A673 (cell line): ENCODE measurements at regions not wholly inside any gene's neighbourhood (a gene's known extent, or its start where the extent isn't known, plus 50 kb on each side); places are given as distances from the start of the nearest gene placed in this dataset.

Source experiments
- BruUV-seq: library from RNA; stranded (reverse); fragments of 400-500 nt; replicated peaks from 2 replicates; lab custom pipeline; 2021; lab: Mats Ljungman, UMichigan
- CTCF ChIA-PET: fragments of 300-600 bp; sonication (Branson Sonifier 250); formaldehyde crosslinking; loops from one replicate; lab custom pipeline; 2022; ENCODE audit warnings: antibody characterized with exemption; lab: Charles Lee
- POLR2A ChIA-PET: fragments of 300-600 bp; sonication (Branson Sonifier 250); formaldehyde crosslinking; loops from one replicate; lab custom pipeline; 2022; ENCODE audit warnings: antibody characterized with exemption; ENCODE audit not compliant: low non-redundant PET; lab: Charles Lee
- DNase-seq: peaks from one replicate; pipeline ENCODE4 v3.0.0-alpha.2; 2015; ENCODE audit warnings: low spot score
- H3K27ac ChIP-seq: fragments of 200-600 bp; sonication (generic); 2 replicates; pipeline ENCODE4 v1.5.1; 2016; ENCODE audit warnings: mixed run types, low read depth, mild to moderate bottlenecking, mixed read lengths, antibody characterized with exemption, low read length; ENCODE audit not compliant: poor library complexity, severe bottlenecking
- H3K27me3 ChIP-seq: fragments of 200-600 bp; sonication (generic); replicated peaks from 2 replicates; pipeline ENCODE4 v1.6.1; 2017; ENCODE audit warnings: mixed run types, low read depth, mild to moderate bottlenecking, mixed read lengths, antibody characterized with exemption, low read length; ENCODE audit not compliant: insufficient read depth, poor library complexity
- H3K36me3 ChIP-seq: fragments of 200-600 bp; sonication (generic); 2 replicates; pipeline ENCODE4 v1.6.1; 2016; ENCODE audit warnings: mixed run types, mild to moderate bottlenecking, mixed read lengths, antibody characterized with exemption, low read length; ENCODE audit not compliant: insufficient read depth, poor library complexity, severe bottlenecking
- H3K4me1 ChIP-seq: fragments of 200-600 bp; sonication (generic); 2 replicates; pipeline ENCODE4 v1.6.1; 2017; ENCODE audit warnings: mixed run types, mild to moderate bottlenecking, mixed read lengths, antibody characterized with exemption, low read length; ENCODE audit not compliant: insufficient read depth, poor library complexity, severe bottlenecking
- H3K4me3 ChIP-seq: fragments of 200-600 bp; sonication (generic); 2 replicates; pipeline ENCODE4 v1.5.1; 2016; ENCODE audit warnings: low read depth, mixed run types, mild to moderate bottlenecking, mixed read lengths, low read length; ENCODE audit not compliant: poor library complexity, severe bottlenecking
- H3K9me3 ChIP-seq: fragments of 200-600 bp; sonication (generic); 2 replicates; pipeline ENCODE4 v1.6.1; 2016; ENCODE audit warnings: mixed run types, low read depth, mild to moderate bottlenecking, mixed read lengths, antibody characterized with exemption, low read length; ENCODE audit not compliant: poor library complexity, severe bottlenecking
- CTCF ChIP-seq: fragments of 300-800, 200-600 bp; sonication (generic); conservative IDR thresholded peaks from 2 replicates; pipeline ENCODE4 v1.5.1; 2017; ENCODE audit warnings: low read depth, mild to moderate bottlenecking, antibody characterized with exemption, low read length, moderate library complexity, mixed read lengths
- EZH2 ChIP-seq: fragments of 200-600 bp; sonication (generic); IDR thresholded peaks from 2 replicates; pipeline ENCODE4 v1.6.1; 2017; ENCODE audit warnings: borderline replicate concordance, low read depth, mild to moderate bottlenecking, mixed read lengths, antibody characterized with exemption, low read length; ENCODE audit not compliant: poor library complexity, severe bottlenecking
- intact Hi-C: fragments of 100-400 bp; cut with micrococcal nuclease; formaldehyde crosslinking; loops from one replicate; pipeline ENCODE4 v1.10.0; 2022; ENCODE audit not compliant: unreplicated experiment

DNA sequence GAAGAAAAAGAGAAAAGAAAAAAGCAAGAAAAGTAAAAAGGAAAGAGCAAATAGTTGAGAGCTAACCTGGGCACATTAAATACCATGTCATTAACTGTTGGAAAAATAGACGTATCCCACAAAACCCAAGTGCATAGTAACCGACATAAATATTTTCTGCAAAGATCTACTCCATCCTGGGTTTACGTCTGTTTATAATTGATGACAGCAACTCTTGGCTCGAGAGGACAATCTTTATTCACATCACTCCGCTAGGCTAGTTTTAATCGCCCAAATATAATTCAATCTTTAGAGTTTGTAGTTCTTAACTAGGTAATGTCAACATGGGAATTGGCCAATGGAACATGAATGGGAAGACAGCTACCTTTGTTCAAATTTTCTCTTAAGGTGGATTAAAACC is 321.7 kb upstream of the TNC start:
- no peak for DNase-seq
- no TSS peak for BruUV-seq
- H3K36me3 ChIP-seq: no peaks in the 10 kb centered on the region
- H3K27ac ChIP-seq: no peak overlapping the region
- ChIA-PET POLR2A (no interaction called here), CTCF (no interaction called here)
- TF ChIP-seq EZH2: no peak
- no peak for TF ChIP-seq CTCF
- intact Hi-C loops: no loop called here
- no peak overlapping the region for H3K4me3 ChIP-seq
- no peaks in the 10 kb centered on the region for H3K27me3 ChIP-seq
- no peaks in the 10 kb centered on the region for H3K9me3 ChIP-seq
- peaks cover 4% of the 10 kb centered on the region for H3K4me1 ChIP-seq

DNA sequence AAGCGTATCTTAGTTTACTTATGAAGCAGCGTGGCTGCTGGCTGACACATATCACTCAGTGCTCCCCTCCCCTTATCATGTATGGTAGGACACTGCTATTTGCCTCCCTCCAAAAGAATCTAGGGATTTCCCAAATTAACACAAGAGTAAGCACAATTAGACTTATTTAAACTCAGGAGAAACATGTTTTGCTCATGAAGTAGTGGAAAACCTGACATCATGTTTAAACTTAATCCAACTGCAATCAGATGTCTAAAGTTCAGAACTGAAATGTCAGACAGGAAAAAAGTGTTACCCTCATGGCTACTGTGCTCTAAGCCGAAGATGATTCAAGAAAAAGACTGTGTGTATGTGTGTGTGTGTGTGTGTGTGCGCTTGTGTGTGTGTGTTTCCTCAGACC is 324.1 kb upstream of the TNC start:
- TF ChIP-seq CTCF: no peak
- no peak for TF ChIP-seq EZH2

GRCh38 chr9:115443890-115444289 is 325.9 kb upstream of the TNC start:
- TF ChIP-seq EZH2 (no peak), CTCF (no peak)
- Histone ChIP-seq H3K9me3 (no peaks in the 10 kb centered on the region), H3K27ac (no peak overlapping the region), H3K27me3 (no peaks in the 10 kb centered on the region), H3K4me3 (no peak overlapping the region), H3K4me1 (peaks cover 14% of the 10 kb centered on the region), H3K36me3 (no peaks in the 10 kb centered on the region)
- BruUV-seq: no TSS peak
- intact Hi-C loops: no loop called here
- CTCF ChIA-PET: no interaction called here
- POLR2A ChIA-PET: no interaction called here
- DNase-seq: no peak

More for the DNA sequence above, 324.1 kb upstream of the TNC start:
- Histone ChIP-seq H3K9me3 (no peaks in the 10 kb centered on the region), H3K27me3 (no peaks in the 10 kb centered on the region), H3K4me3 (no peak overlapping the region), H3K36me3 (no peaks in the 10 kb centered on the region), H3K4me1 (peaks cover 14% of the 10 kb centered on the region), H3K27ac (no peak overlapping the region)
- no TSS peak for BruUV-seq
- intact Hi-C loops: no loop called here
- no peak for DNase-seq
- ChIA-PET CTCF (no interaction called here), POLR2A (no interaction called here)
